GM12878 (cell line): ENCODE measurements at regions not wholly inside any gene's neighbourhood (a gene's known extent, or its start where the extent isn't known, plus 50 kb on each side); places are given as distances from the start of the nearest gene placed in this dataset.

Experiments
- CEBPB ChIP-seq, 2 experiments: fragments of 150-350 bp in 1 of 2; IDR thresholded peaks; 2 replicates each; pipeline ENCODE4 v1.6.1; 2012 to 2014; ENCODE audit warnings: low read depth in 2 of 2, low read length in 2 of 2, borderline replicate concordance in 1 of 2, inconsistent platforms in 1 of 2
- CREM ChIP-seq: IDR thresholded peaks from 2 replicates; pipeline ENCODE4 v1.6.1; 2014; ENCODE audit warnings: antibody characterized with exemption, low read depth
- E2F4 ChIP-seq: IDR thresholded peaks from 2 replicates; pipeline ENCODE4 v1.6.1; 2012; ENCODE audit warnings: low read depth, low read length, improper control_type of control experiment
- E4F1 ChIP-seq: fragments of 450-650 bp; IDR thresholded peaks from 2 replicates; pipeline ENCODE4 v1.6.1; 2018; ENCODE audit warnings: borderline replicate concordance, mild to moderate bottlenecking; ENCODE audit not compliant: partially characterized antibody
- GABPA ChIP-seq: IDR thresholded peaks from 2 replicates; pipeline ENCODE4 v1.6.1; 2014; ENCODE audit warnings: antibody characterized with exemption, low read depth, mild to moderate bottlenecking, inconsistent platforms
- JUNB ChIP-seq: IDR thresholded peaks from 2 replicates; pipeline ENCODE4 v1.6.1; 2016; ENCODE audit warnings: antibody characterized with exemption, mild to moderate bottlenecking
- KAT2A ChIP-seq: conservative IDR thresholded peaks from 2 replicates; pipeline ENCODE4 v1.6.1; 2011; ENCODE audit warnings: low read depth, low read length; ENCODE audit not compliant: control insufficient read depth
- MEF2A ChIP-seq: IDR thresholded peaks from 2 replicates; pipeline ENCODE4 v1.6.1; 2011; ENCODE audit warnings: low read depth, mild to moderate bottlenecking, low read length, moderate library complexity; ENCODE audit not compliant: insufficient read depth
- MTA3 ChIP-seq: IDR thresholded peaks from 2 replicates; pipeline ENCODE4 v1.6.1; 2012; ENCODE audit warnings: low read length, inconsistent platforms, borderline replicate concordance
- NFXL1 ChIP-seq: fragments of 450-650 bp; IDR thresholded peaks from 2 replicates; pipeline ENCODE4 v1.6.1; 2017; ENCODE audit warnings: antibody characterized with exemption, mild to moderate bottlenecking, borderline replicate concordance
- NFYB ChIP-seq: IDR thresholded peaks from 2 replicates; pipeline ENCODE4 v1.6.1; 2011; ENCODE audit warnings: low read depth, mild to moderate bottlenecking, low read length, improper control_type of control experiment, moderate library complexity; ENCODE audit not compliant: insufficient read depth
- RBBP5 ChIP-seq: fragments of 200-600 bp; sonication (generic); conservative IDR thresholded peaks from 2 replicates; pipeline ENCODE4 v1.6.1; 2016
- REST ChIP-seq: IDR thresholded peaks from 2 replicates; pipeline ENCODE4 v1.6.1; 2012; ENCODE audit warnings: mild to moderate bottlenecking, low read depth, low read length
- RFX5 ChIP-seq: IDR thresholded peaks from 2 replicates; pipeline ENCODE4 v1.6.1; 2011; ENCODE audit warnings: low read depth, low read length, improper control_type of control experiment
- SMAD5 ChIP-seq: IDR thresholded peaks from 2 replicates; pipeline ENCODE4 v1.6.1; 2016; ENCODE audit warnings: antibody characterized with exemption, low read depth
- ZNF24 ChIP-seq: fragments of 450-650 bp; IDR thresholded peaks from 2 replicates; pipeline ENCODE4 v1.6.1; 2017; ENCODE audit warnings: antibody characterized with exemption, mild to moderate bottlenecking
- ZNF274 ChIP-seq: IDR thresholded peaks from one replicate; pipeline ENCODE4 v1.8.0; 2011; ENCODE audit not compliant: insufficient read length, insufficient read depth

- TF ChIP-seq GABPA: no peak
- no peak for TF ChIP-seq JUNB
- TF ChIP-seq NFXL1: no peak
- no peak for TF ChIP-seq REST
- TF ChIP-seq RBBP5: no peak
- no peak for TF ChIP-seq ZNF274
- no peak for TF ChIP-seq SMAD5
- TF ChIP-seq KAT2A: no peak
- TF ChIP-seq MTA3: no peak
- TF ChIP-seq RFX5: no peak
- TF ChIP-seq MEF2A: no peak
- no peak for TF ChIP-seq E4F1
- no peak for TF ChIP-seq ZNF24
- TF ChIP-seq NFYB: no peak
- TF ChIP-seq CEBPB (IDR thresholded peaks at IDR 0.05; ENCODE audit: borderline replicate concordance in 1 of 2, low read depth in 2 of 2, low read length in 2 of 2): no peak
- no peak for TF ChIP-seq CREM
- TF ChIP-seq E2F4: no peak
- TF ChIP-seq, all 136 proteins: peak for 0
Observed at GRCh38 chr18:25459814-25460213, 107.8 kb upstream of the ZNF521 start (continued).
